ENCODE measurements at regions not wholly inside any gene's neighbourhood (a gene's known extent, or its start where the extent isn't known, plus 50 kb on each side); places are given as distances from the start of the nearest gene placed in this dataset.

GRCh38 chr4:3849140-3849539 lies 83.0 kb downstream of the ADRA2C start:
- no peak overlapping the region for H3K27ac ChIP-seq (ENCODE audit: extremely low read depth, low read depth, low read length)
- intact Hi-C loops (cut with micrococcal nuclease) = no loop called here
- TF ChIP-seq ETV1 (tag; conservative IDR thresholded peaks at IDR 0.05; ENCODE audit: low read depth) = no peak
- DNase-seq (ENCODE audit: extremely low read depth in 1 of 4, low spot score in 3 of 4) (no peak), FAIRE-seq (no peak), ATAC-seq (no peak)
- no peak overlapping the region for H2AFZ ChIP-seq (ENCODE audit: low read depth, low read length)
- POLR2A ChIA-PET = no interaction called here
- no peaks in the 10 kb centered on the region for H4K20me1 ChIP-seq (replicated peaks; ENCODE audit: control insufficient read depth, insufficient read depth, low read length)
- H3K4me3 ChIP-seq = no peak overlapping the region
- H3K4me1 ChIP-seq (replicated peaks in 1 of 2; ENCODE audit: control insufficient read depth in 2 of 2, insufficient read depth in 2 of 2, low read length in 2 of 2) = no peaks in the 10 kb centered on the region; a peak in 1 of 5 replicates
- no peaks in the 10 kb centered on the region for H3K79me2 ChIP-seq (ENCODE audit: control insufficient read depth, insufficient read depth, low read length)
- CTCF ChIA-PET (ENCODE audit: low intra/inter-chr PET ratio) = no interaction called here
- no TSS peak for BruUV-seq (replicated peaks)
- in situ Hi-C loops (cut with MboI) = no loop called here
- no peaks in the 10 kb centered on the region for H3K9me1 ChIP-seq (ENCODE audit: control insufficient read depth, insufficient read depth, low read length)
- no peaks in the 10 kb centered on the region for H3K36me3 ChIP-seq (ENCODE audit: control insufficient read depth, insufficient read depth, low read length)
- no peaks in the 10 kb centered on the region for H3K9me3 ChIP-seq (replicated peaks; ENCODE audit: control insufficient read depth, insufficient read depth, low read depth, low read length)
- peaks cover 3 to 19% of the 10 kb centered on the region in 2 experiments; a peak in 4 of 5 replicates for H3K27me3 ChIP-seq (ENCODE audit: control insufficient read depth in 2 of 2, insufficient read depth in 2 of 2, low read length in 2 of 2)
- no peak overlapping the region for H3K4me2 ChIP-seq (ENCODE audit: insufficient read depth, low read length)
- no peak overlapping the region; a peak in 1 of 4 replicates for H3K9ac ChIP-seq (ENCODE audit: insufficient read depth in 1 of 2, low read depth in 2 of 2, low read length in 2 of 2)

GRCh38 chr4:3850128-3850527 lies 83.9 kb downstream of the ADRA2C start:
- Histone ChIP-seq H3K9me1 (ENCODE audit: control insufficient read depth, insufficient read depth, low read length) (no peaks in the 10 kb centered on the region), H3K79me2 (ENCODE audit: control insufficient read depth, insufficient read depth, low read length) (no peaks in the 10 kb centered on the region), H2AFZ (ENCODE audit: low read depth, low read length) (no peak overlapping the region), H3K4me2 (ENCODE audit: insufficient read depth, low read length) (no peak overlapping the region), H3K36me3 (ENCODE audit: control insufficient read depth, insufficient read depth, low read length) (no peaks in the 10 kb centered on the region), H3K4me1 (replicated peaks in 1 of 2; ENCODE audit: control insufficient read depth in 2 of 2, insufficient read depth in 2 of 2, low read length in 2 of 2) (no peaks in the 10 kb centered on the region; a peak in 1 of 5 replicates), H3K9ac (ENCODE audit: insufficient read depth in 1 of 2, low read depth in 2 of 2, low read length in 2 of 2) (no peak overlapping the region), H3K4me3 (no peak overlapping the region), H3K27me3 (ENCODE audit: control insufficient read depth in 2 of 2, insufficient read depth in 2 of 2, low read length in 2 of 2) (peaks cover 3 to 29% of the 10 kb centered on the region in 2 experiments; a peak in 4 of 5 replicates), H3K27ac (ENCODE audit: extremely low read depth, low read depth, low read length) (no peak overlapping the region), H3K9me3 (replicated peaks; ENCODE audit: control insufficient read depth, insufficient read depth, low read depth, low read length) (no peaks in the 10 kb centered on the region), H4K20me1 (replicated peaks; ENCODE audit: control insufficient read depth, insufficient read depth, low read length) (no peaks in the 10 kb centered on the region)
- ChIA-PET CTCF (ENCODE audit: low intra/inter-chr PET ratio) (no interaction called here), POLR2A (no interaction called here)
- FAIRE-seq = no peak
- WGBS (ENCODE audit: insufficient coverage, low coverage, missing lambda C conversion rate) = 0% methylated on average over 1 of the region's 1 CpG
- ATAC-seq = no peak
- no peak for DNase-seq (ENCODE audit: extremely low read depth in 1 of 4, low spot score in 3 of 4)
- intact Hi-C loops (cut with micrococcal nuclease) = no loop called here
- TF ChIP-seq ZNF584 (CRISPR knock-in tag; IDR thresholded peaks at IDR 0.05; ENCODE audit: low read depth) (no peak), KAT2B (IDR thresholded peaks at IDR 0.05; ENCODE audit: low read depth, low read length) (no peak), RNF2 (IDR thresholded peaks at IDR 0.05) (no peak), FOXP1 (CRISPR knock-in tag; IDR thresholded peaks at IDR 0.05) (no peak), POLR2G (IDR thresholded peaks at IDR 0.05; ENCODE audit: low read depth, low read length) (no peak), ZNF57 (CRISPR knock-in tag; IDR thresholded peaks at IDR 0.05) (no peak), BHLHE40 (IDR thresholded peaks at IDR 0.05; ENCODE audit: low read length) (no peak)
- BruUV-seq (replicated peaks) = no TSS peak
- in situ Hi-C loops (cut with MboI) = no loop called here

Measured in K562 (cell line).